Lung (tissue), 11 donors: ENCODE measurements at regions not wholly inside any gene's neighbourhood (a gene's known extent, or its start where the extent isn't known, plus 50 kb on each side); places are given as distances from the start of the nearest gene placed in this dataset.
A peak's percentile ranks its signal among the peaks of the same experiment; 100 is the strongest.
"Not testable (repeated sequence)": the region's sequence is repeated elsewhere in the genome, so short reads cannot be mapped to it uniquely, and the experiment has no call there.

Experiments
- ATAC-seq: fragments of 200-7000 bp; cut with Tn5 transposase; one replicate; pipeline ENCODE4 v1.9.1; 2020; ENCODE audit warnings: moderate number of reproducible peaks; ENCODE audit not compliant: insufficient read depth, low FRiP score
- DNase-seq, 3 donors: peaks; one replicate each; pipeline ENCODE4 v3.0.0-alpha.2; 2013 to 2017
- H3K27ac ChIP-seq, 2 donors: one replicate each; pipeline ENCODE4 v1.5.1; 2013; ENCODE audit warnings: mild to moderate bottlenecking in 2 of 2, moderate library complexity in 2 of 2, control low read depth in 1 of 2, inconsistent platforms in 1 of 2, low read depth in 1 of 2, low read length in 1 of 2
- H3K27me3 ChIP-seq, 3 donors: one replicate each; pipeline ENCODE4 v1.5.1; 2013; ENCODE audit warnings: low read length in 2 of 3; ENCODE audit not compliant: control insufficient read depth in 3 of 3, insufficient read depth in 3 of 3
- H3K36me3 ChIP-seq, 4 donors: one replicate each; pipeline ENCODE4 v1.5.1; 2013; ENCODE audit warnings: low read length in 4 of 4, mild to moderate bottlenecking in 1 of 4, moderate library complexity in 1 of 4; ENCODE audit not compliant: control insufficient read depth in 4 of 4, insufficient read depth in 4 of 4
- H3K4me1 ChIP-seq, 5 donors: one replicate each; pipeline ENCODE4 v1.5.1; 2013; ENCODE audit warnings: low read length in 5 of 5, mild to moderate bottlenecking in 2 of 5, moderate library complexity in 1 of 5; ENCODE audit not compliant: control insufficient read depth in 5 of 5, insufficient read depth in 5 of 5
- H3K4me3 ChIP-seq: one replicate; pipeline ENCODE4 v1.5.1; 2013; ENCODE audit warnings: mild to moderate bottlenecking, control low read depth, moderate library complexity
- H3K9ac ChIP-seq, 2 donors: one replicate each; pipeline ENCODE4 v1.5.1; 2013; ENCODE audit warnings: low read length in 2 of 2, control low read depth in 1 of 2; ENCODE audit not compliant: insufficient read depth in 1 of 2
- H3K9me3 ChIP-seq, 4 donors: one replicate each; pipeline ENCODE4 v1.5.1; 2013; ENCODE audit warnings: low read length in 3 of 4, mild to moderate bottlenecking in 1 of 4, moderate library complexity in 1 of 4; ENCODE audit not compliant: control insufficient read depth in 4 of 4, insufficient read depth in 3 of 4
- CTCF ChIP-seq: IDR thresholded peaks from 2 replicates; pipeline ENCODE4 v1.5.1; 2012; ENCODE audit warnings: mild to moderate bottlenecking; ENCODE audit errors: control extremely low read depth, extremely low read depth
- WGBS, 2 donors: extraction: QIAGEN DNeasy Blood & Tissue Kit; methylation state at CpG; one replicate each; pipeline ENCODE4 v1.1.7; 2013; 5-methylcytosine and 5-hydroxymethylcytosine counted together
- donor health status: control.
- donor health status: control.
- donor health status: Bipolar disorder and iron deficiency.
- donor health status: healthy.
- donor health status: DM: yes; HTN: yes; CAD: no.

- H3K4me1 ChIP-seq = peaks cover 0 to 10% (median 2%) of the 10 kb centered on the region in 5 donors
- H3K27me3 ChIP-seq = no peaks in the 10 kb centered on the region
- no peak for TF ChIP-seq CTCF
- DNase-seq (peak; percentile 54 to 77 (median 73)), ATAC-seq (no peak)
- H3K27ac ChIP-seq = no peak overlapping the region
- H3K4me3 ChIP-seq = no peak overlapping the region
- H3K36me3 ChIP-seq = no peaks in the 10 kb centered on the region
- H3K9ac ChIP-seq = no peak overlapping the region
- peaks cover 0 to 1% (median 0%) of the 10 kb centered on the region in 4 donors for H3K9me3 ChIP-seq
- WGBS, 2 donors = 83 to 87% methylated on average over 4 of the region's 4 CpGs
These were observed 90.8 kb upstream of the EEPD1 start for GRCh38 chr7:36062154-36062815.

- Histone ChIP-seq H3K27me3 (no peaks in the 10 kb centered on the region), H3K9me3 (no peaks in the 10 kb centered on the region), H3K27ac (no peak overlapping the region), H3K4me3 (no peak overlapping the region), H3K4me1 (peaks cover 0 to 10% (median 2%) of the 10 kb centered on the region in 5 donors), H3K36me3 (no peaks in the 10 kb centered on the region), H3K9ac (no peak overlapping the region)
- WGBS, 2 donors = 74 to 96% methylated on average over 3 of the region's 3 CpGs
- ATAC-seq = no peak
- TF ChIP-seq CTCF = no peak
- DNase-seq = peak; percentile 18 to 49 (median 19)
These were observed 88.4 kb upstream of the EEPD1 start for GRCh38 chr7:36064676-36065075.

GRCh38 chr7:36065563-36066342 lies 87.3 kb upstream of the EEPD1 start:
- H3K4me3 ChIP-seq, H3K9me3 ChIP-seq, DNase-seq, H3K36me3 ChIP-seq, H3K4me1 ChIP-seq, H3K27me3 ChIP-seq, H3K27ac ChIP-seq, H3K9ac ChIP-seq, ATAC-seq: not testable (repeated sequence)
- 90 to 96% methylated on average over 10 of the region's 10 CpGs for WGBS, 2 donors

- Histone ChIP-seq H3K27me3 (no peaks in the 10 kb centered on the region), H3K9me3 (no peaks in the 10 kb centered on the region), H3K36me3 (no peaks in the 10 kb centered on the region), H3K4me3 (no peak overlapping the region), H3K27ac (no peak overlapping the region), H3K9ac (no peak overlapping the region), H3K4me1 (peaks cover 0 to 10% (median 3%) of the 10 kb centered on the region in 5 donors)
- WGBS, 2 donors = 95 to 97% methylated on average over 3 of the region's 3 CpGs
- ATAC-seq (no peak), DNase-seq (no peak)
- TF ChIP-seq CTCF = no peak
These were observed 86.8 kb upstream of the EEPD1 start for GRCh38 chr7:36066343-36066664.
